Epithelial cell of esophagus (primary cell): ENCODE measurements at regions not wholly inside any gene's neighbourhood (a gene's known extent, or its start where the extent isn't known, plus 50 kb on each side); places are given as distances from the start of the nearest gene placed in this dataset.

ENCODE experiments used
- DNase-seq: peaks from one replicate; pipeline ENCODE4 v3.0.0; 2010; ENCODE audit warnings: low read depth
- H3K4me3 ChIP-seq: 2 replicates; pipeline ENCODE4 v1.5.1; 2011; ENCODE audit warnings: mild to moderate bottlenecking, low read length, control low read depth
- TF ChIP-seq, protein P1 (sequence below): IDR thresholded peaks from 2 replicates; pipeline ENCODE4 v1.5.1; 2011; ENCODE audit warnings: low read depth, mild to moderate bottlenecking, low read length, control low read depth, inconsistent platforms; ENCODE audit not compliant: insufficient read depth; ENCODE audit errors: missing control alignments

DNA sequence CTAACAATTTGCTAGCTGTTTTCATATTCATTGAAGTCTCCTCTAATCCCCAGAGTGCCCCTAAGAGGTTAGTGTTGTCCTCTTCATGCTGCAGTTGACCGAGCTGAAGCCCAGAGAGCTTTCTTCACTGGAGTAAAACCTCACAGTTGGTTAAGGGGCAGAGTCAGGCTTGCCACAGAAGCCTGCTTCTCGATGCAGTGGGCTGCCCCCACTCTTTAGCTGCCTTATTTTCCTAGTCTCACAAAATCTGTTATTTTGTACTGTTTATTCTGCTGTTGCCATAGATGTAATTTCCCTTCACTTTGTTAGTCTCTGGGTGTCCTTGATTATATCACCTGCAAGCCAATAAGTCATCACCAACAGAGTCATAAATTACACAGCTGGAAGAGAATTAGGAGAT is 56.3 kb upstream of the ZPBP start:
- H3K4me3 ChIP-seq = no peak overlapping the region
- TF ChIP-seq, protein P1, sequence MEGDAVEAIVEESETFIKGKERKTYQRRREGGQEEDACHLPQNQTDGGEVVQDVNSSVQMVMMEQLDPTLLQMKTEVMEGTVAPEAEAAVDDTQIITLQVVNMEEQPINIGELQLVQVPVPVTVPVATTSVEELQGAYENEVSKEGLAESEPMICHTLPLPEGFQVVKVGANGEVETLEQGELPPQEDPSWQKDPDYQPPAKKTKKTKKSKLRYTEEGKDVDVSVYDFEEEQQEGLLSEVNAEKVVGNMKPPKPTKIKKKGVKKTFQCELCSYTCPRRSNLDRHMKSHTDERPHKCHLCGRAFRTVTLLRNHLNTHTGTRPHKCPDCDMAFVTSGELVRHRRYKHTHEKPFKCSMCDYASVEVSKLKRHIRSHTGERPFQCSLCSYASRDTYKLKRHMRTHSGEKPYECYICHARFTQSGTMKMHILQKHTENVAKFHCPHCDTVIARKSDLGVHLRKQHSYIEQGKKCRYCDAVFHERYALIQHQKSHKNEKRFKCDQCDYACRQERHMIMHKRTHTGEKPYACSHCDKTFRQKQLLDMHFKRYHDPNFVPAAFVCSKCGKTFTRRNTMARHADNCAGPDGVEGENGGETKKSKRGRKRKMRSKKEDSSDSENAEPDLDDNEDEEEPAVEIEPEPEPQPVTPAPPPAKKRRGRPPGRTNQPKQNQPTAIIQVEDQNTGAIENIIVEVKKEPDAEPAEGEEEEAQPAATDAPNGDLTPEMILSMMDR = no peak
- DNase-seq = no peak

DNA sequence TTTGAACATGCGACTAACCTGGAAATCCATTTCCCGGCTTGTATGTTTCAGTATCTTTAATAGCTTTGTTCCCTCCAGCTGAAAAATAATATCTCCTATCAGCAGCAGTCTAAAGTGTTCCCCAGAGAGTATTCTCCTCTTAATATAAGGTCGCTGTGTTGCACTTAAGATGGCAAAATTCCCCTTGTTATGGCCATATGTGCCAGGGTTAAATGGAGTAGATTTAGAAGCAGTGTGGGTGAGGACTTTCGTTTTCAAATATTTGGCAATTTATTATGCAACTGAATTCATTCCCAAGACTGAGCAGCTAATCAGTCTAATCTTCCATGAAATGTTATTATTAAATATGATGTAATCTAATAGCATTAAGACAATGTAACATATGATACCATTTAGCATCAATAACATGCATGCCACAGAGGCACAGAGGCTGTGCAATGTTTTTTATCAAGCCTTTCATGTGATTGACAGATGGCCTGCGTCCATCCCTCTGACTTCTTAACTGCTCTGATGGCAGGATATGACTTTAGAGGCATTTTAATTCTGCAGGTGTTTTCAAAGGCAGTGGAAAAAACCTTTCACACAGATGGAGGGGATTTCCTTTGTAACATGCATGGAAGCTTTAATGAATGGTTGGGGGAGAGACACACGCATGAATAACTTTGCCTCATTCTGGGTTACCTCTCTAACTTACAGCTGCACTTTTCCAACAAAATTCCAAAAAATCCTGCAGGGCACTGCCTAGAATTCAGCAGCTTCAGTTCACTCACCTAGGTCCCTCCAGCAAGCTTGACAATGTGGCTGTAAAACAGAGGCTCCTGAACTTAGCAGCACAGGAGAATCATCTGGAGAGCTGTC is 55.1 kb upstream of the ZPBP start:
- no peak overlapping the region for H3K4me3 ChIP-seq
- DNase-seq = no peak

DNA sequence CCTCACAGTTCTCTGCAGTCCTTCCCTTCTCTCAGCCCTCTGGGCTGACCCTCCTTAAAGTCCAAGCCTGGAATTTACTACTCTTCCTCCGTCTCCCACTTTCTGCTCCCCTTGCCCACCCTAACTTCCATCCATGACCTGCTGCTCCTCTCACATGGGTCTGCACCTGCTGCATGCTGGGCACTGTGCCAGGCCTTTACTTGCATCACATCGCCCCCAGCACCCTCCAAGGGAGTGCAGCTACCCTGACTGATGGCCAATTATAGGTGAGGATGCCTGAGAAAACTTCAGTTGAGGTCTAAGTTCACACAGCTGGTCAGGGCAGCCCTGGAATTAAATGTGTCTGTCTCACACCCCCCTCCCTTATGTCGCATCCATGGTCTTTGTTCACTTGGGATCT is 53.6 kb upstream of the ZPBP start:
- TF ChIP-seq, protein P1 = no peak
- no peak for DNase-seq

More for the DNA sequence above, 55.1 kb upstream of the ZPBP start:
- TF ChIP-seq, protein P1 = no peak

DNA sequence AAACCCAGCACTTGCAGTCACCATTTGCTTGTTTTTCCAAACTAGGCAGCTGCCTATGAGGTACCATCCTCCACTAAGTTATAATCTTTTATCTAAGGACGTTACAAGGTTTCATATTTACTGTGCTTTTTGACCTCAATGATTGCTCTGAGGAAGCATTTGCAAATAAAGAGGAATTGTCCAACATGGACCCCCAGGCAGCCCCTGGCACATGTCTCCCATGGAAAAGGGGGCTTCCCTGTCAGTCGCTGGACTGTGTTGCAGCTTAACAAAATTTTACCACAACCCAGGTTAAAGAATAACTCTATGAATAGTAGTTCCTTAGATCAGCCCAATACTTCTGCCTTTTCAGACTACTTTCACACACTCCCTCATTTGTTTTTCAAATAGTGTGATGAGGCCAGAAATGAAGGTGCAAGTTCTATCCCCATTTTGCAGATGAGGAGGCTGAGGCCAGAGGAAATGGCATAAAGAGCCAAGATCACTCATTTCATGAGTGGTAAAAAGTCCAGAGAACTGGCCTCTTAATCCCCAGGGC is 52.8 kb upstream of the ZPBP start:
- no peak overlapping the region for H3K4me3 ChIP-seq
- DNase-seq = no peak
- TF ChIP-seq, protein P1 = no peak

More for the DNA sequence above, 53.6 kb upstream of the ZPBP start:
- no peak overlapping the region for H3K4me3 ChIP-seq

DNA sequence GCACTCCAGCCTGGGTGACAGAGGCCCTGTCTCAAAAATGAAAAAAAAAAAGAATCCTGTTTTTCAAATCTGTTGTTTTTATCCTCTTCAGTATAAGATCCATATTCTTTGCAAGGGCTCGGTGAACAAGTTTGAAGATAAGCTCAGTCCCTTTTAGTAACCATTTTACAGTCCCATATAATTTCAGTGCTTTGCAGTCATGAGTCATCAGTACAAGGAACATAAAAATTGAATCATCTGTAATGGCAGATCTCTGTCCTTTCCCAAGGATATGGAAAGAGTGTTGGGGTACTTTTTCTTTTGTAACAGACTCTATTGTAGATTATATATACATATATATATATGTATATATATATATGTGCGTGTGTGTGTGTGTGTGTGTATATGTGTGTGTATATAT is 52.2 kb upstream of the ZPBP start:
- TF ChIP-seq, protein P1 = no peak
- peak; percentile 4 for DNase-seq
- H3K4me3 ChIP-seq = no peak overlapping the region
